BLaER1 (cell line): ENCODE measurements at regions not wholly inside any gene's neighbourhood (a gene's known extent, or its start where the extent isn't known, plus 50 kb on each side); places are given as distances from the start of the nearest gene placed in this dataset.
A peak's percentile ranks its signal among the peaks of the same experiment; 100 is the strongest.

Experiments used
- H3K27ac ChIP-seq: shearing (Covaris generic); formaldehyde crosslinking; 2 replicates; pipeline ENCODE4 v1.8.1; 2022
- H3K27me3 ChIP-seq: shearing (Covaris generic); formaldehyde crosslinking; 2 replicates; pipeline ENCODE4 v1.8.1; 2022
- H3K36me3 ChIP-seq: shearing (Covaris generic); formaldehyde crosslinking; 2 replicates; pipeline ENCODE4 v1.8.1; 2022
- H3K4me1 ChIP-seq: shearing (Covaris generic); formaldehyde crosslinking; 2 replicates; pipeline ENCODE4 v1.8.1; 2022
- H3K4me2 ChIP-seq: shearing (Covaris generic); formaldehyde crosslinking; 2 replicates; pipeline ENCODE4 v1.8.1; 2022
- H3K4me3 ChIP-seq: shearing (Covaris generic); formaldehyde crosslinking; 2 replicates; pipeline ENCODE4 v1.8.1; 2022
- H3K9ac ChIP-seq: shearing (Covaris generic); formaldehyde crosslinking; 2 replicates; pipeline ENCODE4 v1.8.1; 2022
- H3K9me3 ChIP-seq: shearing (Covaris generic); formaldehyde crosslinking; 2 replicates; pipeline ENCODE4 v1.8.1; 2022
- H4K20me1 ChIP-seq: shearing (Covaris generic); formaldehyde crosslinking; 2 replicates; pipeline ENCODE4 v1.8.1; 2022
- Cebpa-rat ChIP-seq: shearing (Covaris generic); IDR thresholded peaks from 2 replicates; pipeline ENCODE4 v1.8.1; 2022

DNA sequence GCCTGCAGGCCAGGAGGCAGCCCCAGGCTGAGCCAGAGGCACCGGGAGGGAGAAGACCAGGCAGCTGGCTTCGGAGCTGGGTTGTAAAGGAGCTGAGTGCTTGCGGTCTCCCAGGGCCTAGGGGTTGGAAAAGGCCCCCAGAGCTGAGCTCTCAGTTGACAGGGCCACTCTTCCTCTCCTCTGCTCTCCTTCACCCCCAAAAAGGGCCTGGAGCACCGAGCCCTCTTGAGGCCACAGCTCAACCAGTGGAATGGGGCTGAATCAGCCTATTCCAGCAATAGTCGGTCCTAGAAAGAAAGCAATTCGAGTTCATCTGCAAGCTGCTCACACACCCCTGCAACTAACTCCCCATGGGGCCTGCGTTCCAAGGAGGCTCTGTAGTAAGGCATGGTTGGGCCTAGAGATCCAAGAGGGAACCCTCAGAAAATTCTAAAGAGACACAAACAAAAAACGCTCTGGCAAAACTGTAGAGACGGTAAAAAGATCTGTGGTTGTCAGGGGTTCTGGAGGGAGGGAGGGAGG is 205.0 kb downstream of the BUD13 start:
- no peak for TF ChIP-seq Cebpa-rat
- Histone ChIP-seq H3K36me3 (no peaks in the 10 kb centered on the region), H3K27me3 (no peaks in the 10 kb centered on the region), H3K4me3 (no peak overlapping the region), H3K9ac (no peak overlapping the region), H3K27ac (no peak overlapping the region), H3K9me3 (peaks cover 8% of the 10 kb centered on the region; the same call in 1 of the 2 replicates), H3K4me1 (peaks cover 6% of the 10 kb centered on the region), H3K4me2 (no peak overlapping the region), H4K20me1 (no peaks in the 10 kb centered on the region)

DNA sequence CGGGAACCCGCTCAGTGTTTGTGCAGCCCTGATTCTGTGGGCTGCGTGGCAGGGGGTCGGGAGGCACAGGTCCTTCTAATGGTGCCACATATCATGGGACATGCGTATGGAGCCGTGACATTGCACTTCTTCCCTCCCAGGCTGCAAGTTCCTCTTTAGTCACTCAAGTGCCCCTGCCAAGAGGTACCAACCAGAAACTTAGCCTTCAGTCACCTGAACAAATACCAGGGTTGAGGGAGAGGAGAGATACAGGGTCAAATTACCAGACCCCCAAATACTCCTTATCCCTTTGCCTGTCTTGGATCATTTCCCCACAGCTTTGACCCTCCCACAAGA is 209.1 kb downstream of the BUD13 start:
- no peak overlapping the region for H3K4me3 ChIP-seq
- H3K9me3 ChIP-seq: peaks cover 8% of the 10 kb centered on the region; the same call in 1 of the 2 replicates
- H3K4me2 ChIP-seq: no peak overlapping the region
- no peaks in the 10 kb centered on the region for H3K27me3 ChIP-seq
- H3K4me1 ChIP-seq: peaks cover 9% of the 10 kb centered on the region
- no peak for TF ChIP-seq Cebpa-rat
- H3K9ac ChIP-seq: no peak overlapping the region
- H4K20me1 ChIP-seq: no peaks in the 10 kb centered on the region
- no peaks in the 10 kb centered on the region for H3K36me3 ChIP-seq
- no peak overlapping the region for H3K27ac ChIP-seq

DNA sequence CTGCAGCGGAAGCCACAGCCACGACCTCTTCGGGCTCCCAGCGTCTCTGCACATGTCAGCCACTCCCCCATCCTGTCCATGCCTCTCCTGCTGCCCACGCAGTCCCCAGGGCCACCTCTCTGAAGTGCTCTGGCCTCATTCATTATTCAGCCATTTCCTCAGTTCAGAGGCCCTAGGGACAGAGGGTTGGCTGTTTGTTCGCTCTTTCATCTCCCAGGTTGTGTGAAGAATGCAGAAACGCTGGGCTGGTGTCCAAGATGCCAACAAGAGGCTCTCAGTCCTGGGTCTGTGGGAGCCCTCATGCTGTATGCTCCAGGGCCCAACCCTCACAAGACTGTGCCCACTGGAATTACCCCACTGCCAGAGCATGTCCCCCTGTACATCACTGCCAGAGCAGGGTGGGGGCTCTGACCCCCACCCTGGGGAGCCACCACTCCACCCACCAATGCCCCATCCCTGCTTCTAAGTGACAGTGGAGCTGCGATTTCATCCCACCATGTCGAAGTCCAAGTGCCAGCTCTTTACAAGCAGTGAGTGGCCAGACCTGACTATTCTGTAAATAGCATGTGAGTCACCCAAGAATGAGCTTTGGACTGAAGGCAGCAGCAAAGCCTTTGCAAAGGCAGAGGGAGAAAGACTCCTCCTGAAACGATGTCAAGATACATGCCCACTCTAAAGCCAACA is 209.6 kb downstream of the BUD13 start:
- H3K9ac ChIP-seq: no peak overlapping the region
- H3K36me3 ChIP-seq: no peaks in the 10 kb centered on the region
- H3K4me1 ChIP-seq: peaks cover 9% of the 10 kb centered on the region
- H3K4me2 ChIP-seq: peak overlapping the region; percentile 28
- peaks cover 8% of the 10 kb centered on the region; the same call in 1 of the 2 replicates for H3K9me3 ChIP-seq
- no peaks in the 10 kb centered on the region for H4K20me1 ChIP-seq
- no peak overlapping the region for H3K4me3 ChIP-seq
- H3K27me3 ChIP-seq: no peaks in the 10 kb centered on the region
- no peak overlapping the region for H3K27ac ChIP-seq
- TF ChIP-seq Cebpa-rat: no peak

DNA sequence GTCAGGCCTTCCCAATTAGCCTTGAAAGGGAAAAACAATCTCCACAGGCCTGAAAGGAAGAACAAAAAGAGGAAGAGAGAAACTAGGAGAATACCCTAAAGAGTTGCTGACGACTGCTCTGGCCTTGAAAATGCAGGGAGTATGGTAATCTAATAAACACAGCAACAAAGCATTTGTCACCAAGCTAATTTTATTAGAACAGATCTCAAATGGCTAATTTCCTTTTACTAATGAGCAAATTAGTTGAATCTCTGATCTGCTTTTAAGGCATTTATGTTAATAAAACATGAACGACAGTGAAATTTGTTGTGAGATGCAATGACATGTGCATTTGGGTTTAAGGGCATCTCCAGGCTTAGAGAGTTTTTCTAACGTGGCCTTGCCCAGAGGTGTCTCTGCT is 212.2 kb downstream of the BUD13 start:
- no peak overlapping the region for H3K27ac ChIP-seq
- peaks cover 9% of the 10 kb centered on the region for H3K4me1 ChIP-seq
- no peaks in the 10 kb centered on the region for H3K36me3 ChIP-seq
- no peak overlapping the region for H3K4me3 ChIP-seq
- TF ChIP-seq Cebpa-rat: no peak
- H4K20me1 ChIP-seq: no peaks in the 10 kb centered on the region
- H3K27me3 ChIP-seq: no peaks in the 10 kb centered on the region
- H3K4me2 ChIP-seq: no peak overlapping the region
- peaks cover 4% of the 10 kb centered on the region for H3K9me3 ChIP-seq
- no peak overlapping the region for H3K9ac ChIP-seq

DNA sequence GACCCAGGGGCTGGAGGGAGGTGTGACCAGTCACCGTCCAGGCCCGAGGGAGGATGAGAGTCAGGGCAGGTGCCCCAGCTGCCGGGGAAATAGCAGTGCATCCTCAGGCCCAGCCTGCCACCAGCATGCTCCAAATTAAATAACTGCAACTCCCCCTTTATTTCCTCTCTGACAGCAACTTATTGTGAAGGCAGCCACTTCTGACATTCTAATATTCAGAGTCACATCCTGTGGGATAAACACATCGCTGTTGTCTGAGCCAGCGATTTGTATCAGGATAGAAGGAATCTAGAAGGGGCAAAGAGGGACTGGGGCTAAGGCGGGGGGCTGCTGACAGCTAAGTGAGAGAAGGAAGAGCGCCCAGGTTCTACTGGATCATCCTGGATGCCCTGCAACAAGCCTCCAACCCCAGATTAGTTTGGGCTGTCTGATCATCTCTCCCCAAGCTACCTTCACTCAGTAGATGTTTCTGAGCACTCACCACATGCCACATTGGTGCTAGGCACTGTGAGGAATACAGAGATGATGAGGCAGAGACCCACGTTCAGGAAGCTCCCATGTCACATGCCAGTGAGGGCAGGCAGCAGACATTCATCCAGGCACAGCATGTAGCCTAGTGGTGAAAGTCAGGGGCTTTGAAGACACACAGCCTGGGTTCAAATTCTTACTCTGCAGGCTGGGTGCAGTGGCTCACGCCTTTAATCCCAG is 214.1 kb downstream of the BUD13 start:
- H3K27ac ChIP-seq: no peak overlapping the region
- H3K4me3 ChIP-seq: no peak overlapping the region
- H3K9me3 ChIP-seq: no peaks in the 10 kb centered on the region; the same call in 1 of the 2 replicates
- H3K4me2 ChIP-seq: no peak overlapping the region
- no peaks in the 10 kb centered on the region for H3K36me3 ChIP-seq
- H3K4me1 ChIP-seq: peaks cover 9% of the 10 kb centered on the region
- no peaks in the 10 kb centered on the region for H3K27me3 ChIP-seq
- no peaks in the 10 kb centered on the region for H4K20me1 ChIP-seq
- H3K9ac ChIP-seq: no peak overlapping the region
- TF ChIP-seq Cebpa-rat: no peak

DNA sequence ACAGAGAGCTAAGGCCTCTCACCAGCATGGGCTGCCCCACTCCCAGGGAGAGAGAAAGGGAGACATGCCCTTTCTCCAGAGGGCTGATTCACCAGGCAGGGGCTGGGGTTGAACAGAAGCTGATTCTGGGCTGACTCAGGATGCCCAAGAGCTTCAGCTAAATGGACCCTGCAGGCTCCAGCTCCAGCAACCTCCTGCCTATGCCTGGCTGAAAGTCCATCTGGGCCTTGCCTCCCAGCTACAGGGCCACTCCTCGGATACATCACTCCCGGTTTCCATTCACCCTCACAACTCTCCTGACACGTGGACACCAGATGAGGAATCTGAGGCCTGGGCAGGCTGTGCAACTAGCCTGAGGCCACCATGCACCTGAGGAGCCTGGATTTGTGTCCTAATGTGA is 215.5 kb downstream of the BUD13 start:
- Histone ChIP-seq H4K20me1 (no peaks in the 10 kb centered on the region), H3K27me3 (no peaks in the 10 kb centered on the region), H3K4me1 (no peaks in the 10 kb centered on the region), H3K27ac (no peak overlapping the region), H3K9ac (no peak overlapping the region), H3K4me3 (no peak overlapping the region), H3K36me3 (no peaks in the 10 kb centered on the region), H3K4me2 (no peak overlapping the region), H3K9me3 (no peaks in the 10 kb centered on the region; the same call in 1 of the 2 replicates)
- no peak for TF ChIP-seq Cebpa-rat

DNA sequence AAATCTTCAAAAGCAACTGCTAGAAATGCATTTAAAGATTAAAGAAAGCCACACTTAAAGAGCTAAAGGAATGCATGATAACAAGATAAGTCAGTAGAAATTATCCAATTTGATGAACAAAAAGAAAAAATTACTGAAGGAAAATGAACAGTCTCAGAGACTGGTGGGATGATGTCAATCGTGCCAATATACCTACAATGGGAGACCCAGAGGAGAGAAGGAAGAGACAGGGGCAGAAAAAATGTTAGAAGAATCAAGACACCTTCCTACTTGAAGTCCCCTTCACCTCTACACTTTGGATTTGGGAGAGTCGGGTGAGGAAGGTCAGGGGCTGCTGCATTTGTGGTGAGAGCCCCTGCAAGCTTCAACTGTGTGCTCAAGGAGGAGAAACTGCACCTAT is 216.3 kb downstream of the BUD13 start:
- no peak overlapping the region for H3K27ac ChIP-seq
- H3K4me3 ChIP-seq: no peak overlapping the region
- H3K27me3 ChIP-seq: no peaks in the 10 kb centered on the region
- H3K4me1 ChIP-seq: no peaks in the 10 kb centered on the region
- no peak overlapping the region for H3K4me2 ChIP-seq
- H3K9me3 ChIP-seq: no peaks in the 10 kb centered on the region; the same call in 1 of the 2 replicates
- no peaks in the 10 kb centered on the region for H3K36me3 ChIP-seq
- TF ChIP-seq Cebpa-rat: no peak
- no peak overlapping the region for H3K9ac ChIP-seq
- no peaks in the 10 kb centered on the region for H4K20me1 ChIP-seq

DNA sequence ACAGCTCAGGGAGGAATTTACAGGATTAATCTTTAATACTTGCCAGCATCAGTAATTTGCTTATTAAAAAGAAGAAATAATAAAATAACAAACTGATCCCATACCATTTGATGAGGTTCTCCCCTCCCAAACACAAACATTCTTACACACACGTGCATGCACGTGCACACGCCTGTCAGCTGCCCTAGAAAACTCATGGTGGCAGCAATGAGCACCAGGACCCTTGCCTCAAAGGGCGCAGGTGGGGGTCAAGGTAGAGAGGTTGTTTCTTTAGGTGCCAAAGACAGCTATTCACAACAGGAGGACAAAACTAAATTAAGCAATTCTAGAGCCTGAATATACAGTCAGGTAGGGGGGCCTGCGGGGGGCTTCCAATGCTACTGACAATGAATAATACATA is 219.3 kb downstream of the BUD13 start:
- Histone ChIP-seq H4K20me1 (no peaks in the 10 kb centered on the region), H3K27me3 (no peaks in the 10 kb centered on the region), H3K27ac (no peak overlapping the region), H3K9ac (no peak overlapping the region), H3K9me3 (peaks cover 8% of the 10 kb centered on the region), H3K4me3 (no peak overlapping the region), H3K4me1 (no peaks in the 10 kb centered on the region), H3K36me3 (no peaks in the 10 kb centered on the region), H3K4me2 (no peak overlapping the region)
- TF ChIP-seq Cebpa-rat: no peak

DNA sequence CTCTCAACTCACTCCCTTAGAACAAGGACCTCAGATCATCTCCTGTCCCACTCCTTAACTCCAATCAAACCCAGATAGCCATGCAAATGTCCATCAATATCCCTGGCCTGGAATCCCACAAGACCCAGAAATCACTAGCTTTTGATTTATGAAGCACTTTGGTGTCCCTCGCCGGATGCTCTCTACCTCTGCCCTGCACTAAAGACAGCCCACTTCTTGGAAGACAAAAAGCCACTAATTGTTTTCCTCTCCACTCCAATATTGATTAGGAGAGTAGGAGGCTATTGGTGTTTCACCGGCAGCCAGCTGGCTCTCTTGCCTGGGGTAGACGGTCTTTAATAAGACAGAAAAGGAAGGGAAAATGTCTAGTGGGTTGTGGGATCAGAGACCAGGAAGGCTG is 221.2 kb downstream of the BUD13 start:
- Histone ChIP-seq H3K27ac (no peak overlapping the region), H3K36me3 (no peaks in the 10 kb centered on the region), H3K4me1 (no peaks in the 10 kb centered on the region), H3K9me3 (peaks cover 8% of the 10 kb centered on the region), H4K20me1 (no peaks in the 10 kb centered on the region), H3K27me3 (no peaks in the 10 kb centered on the region), H3K4me2 (no peak overlapping the region), H3K4me3 (no peak overlapping the region), H3K9ac (no peak overlapping the region)
- TF ChIP-seq Cebpa-rat: no peak

DNA sequence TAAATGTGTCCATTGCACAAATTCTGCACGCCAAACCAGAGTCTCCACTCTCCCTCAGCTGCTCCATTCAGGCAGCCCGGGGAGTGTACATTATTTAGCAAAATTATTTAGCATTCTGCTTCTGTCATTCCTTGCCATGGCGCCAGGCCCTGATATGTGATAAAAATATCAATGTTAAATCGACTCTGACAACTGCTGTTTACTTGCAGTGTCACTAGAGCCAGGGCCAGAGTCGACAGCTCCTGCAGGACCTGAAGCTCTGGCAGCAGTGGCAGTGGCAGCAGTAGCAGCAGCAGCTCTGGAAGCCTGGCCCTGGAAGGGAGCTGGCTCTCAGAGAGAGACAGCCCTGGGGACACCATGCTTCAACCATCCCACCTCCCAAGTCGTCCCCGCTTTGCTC is 224.5 kb downstream of the BUD13 start:
- Histone ChIP-seq H3K27me3 (no peaks in the 10 kb centered on the region), H3K9me3 (peaks cover 8% of the 10 kb centered on the region), H3K9ac (no peak overlapping the region), H3K27ac (no peak overlapping the region), H3K36me3 (no peaks in the 10 kb centered on the region), H3K4me1 (no peaks in the 10 kb centered on the region), H3K4me2 (no peak overlapping the region), H4K20me1 (no peaks in the 10 kb centered on the region), H3K4me3 (no peak overlapping the region)
- no peak for TF ChIP-seq Cebpa-rat
